ENCODE measurements at regions not wholly inside any gene's neighbourhood (a gene's known extent, or its start where the extent isn't known, plus 50 kb on each side); places are given as distances from the start of the nearest gene placed in this dataset.

- TF ChIP-seq CTCF (IDR thresholded peaks at IDR 0.05): no peak
- no peak for TF ChIP-seq POLR2A (IDR thresholded peaks at IDR 0.05)
- no peak for TF ChIP-seq EP300 (IDR thresholded peaks at IDR 0.05)
- TF ChIP-seq POLR2AphosphoS5 (IDR thresholded peaks at IDR 0.05): no peak
Measured at GRCh38 chr5:19301271-19301670, 686.7 kb downstream of the CDH18 start.
